ENCODE measurements at regions not wholly inside any gene's neighbourhood (a gene's known extent, or its start where the extent isn't known, plus 50 kb on each side); places are given as distances from the start of the nearest gene placed in this dataset.

DNA sequence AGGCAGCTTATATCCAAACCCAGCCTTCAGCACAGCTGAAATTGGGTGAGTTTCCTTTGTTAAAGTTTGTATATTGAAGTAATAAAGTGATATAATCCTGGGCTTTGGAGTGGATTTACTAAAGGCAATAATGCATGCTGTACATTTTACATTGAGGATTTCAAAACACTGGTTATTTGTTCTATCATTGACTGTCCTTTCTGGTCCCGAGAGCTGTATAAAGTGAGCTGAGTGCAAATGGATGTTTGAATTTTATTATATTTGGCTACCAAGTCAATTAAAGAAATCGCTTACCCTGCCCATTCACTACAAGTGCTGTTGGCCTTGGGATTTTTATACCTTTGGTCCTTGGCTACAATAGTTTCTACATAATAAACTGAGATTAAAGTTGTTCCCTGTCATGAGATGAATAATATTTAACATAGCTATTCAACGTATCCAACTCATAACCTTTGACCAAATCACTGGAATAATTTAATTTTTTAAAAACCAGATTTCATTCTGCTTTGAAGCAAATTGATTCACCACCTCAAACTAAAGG is 207.9 kb downstream of the KLF5 start:
- TF ChIP-seq RARB (CRISPR knock-in tag; IDR thresholded peaks at IDR 0.05) (no peak), ISL1 (CRISPR knock-in tag; IDR thresholded peaks at IDR 0.05) (no peak), ESRRG (CRISPR knock-in tag; IDR thresholded peaks at IDR 0.05) (no peak), ZNF565 (CRISPR knock-in tag; conservative IDR thresholded peaks at IDR 0.05; ENCODE audit: low read depth) (no peak), TOX (CRISPR knock-in tag; IDR thresholded peaks at IDR 0.05; ENCODE audit: borderline replicate concordance) (no peak), ZNF8 (CRISPR knock-in tag; IDR thresholded peaks at IDR 0.05) (no peak), GLIS3 (CRISPR knock-in tag; IDR thresholded peaks at IDR 0.05) (no peak)
- TF ChIP-seq, protein P1, sequence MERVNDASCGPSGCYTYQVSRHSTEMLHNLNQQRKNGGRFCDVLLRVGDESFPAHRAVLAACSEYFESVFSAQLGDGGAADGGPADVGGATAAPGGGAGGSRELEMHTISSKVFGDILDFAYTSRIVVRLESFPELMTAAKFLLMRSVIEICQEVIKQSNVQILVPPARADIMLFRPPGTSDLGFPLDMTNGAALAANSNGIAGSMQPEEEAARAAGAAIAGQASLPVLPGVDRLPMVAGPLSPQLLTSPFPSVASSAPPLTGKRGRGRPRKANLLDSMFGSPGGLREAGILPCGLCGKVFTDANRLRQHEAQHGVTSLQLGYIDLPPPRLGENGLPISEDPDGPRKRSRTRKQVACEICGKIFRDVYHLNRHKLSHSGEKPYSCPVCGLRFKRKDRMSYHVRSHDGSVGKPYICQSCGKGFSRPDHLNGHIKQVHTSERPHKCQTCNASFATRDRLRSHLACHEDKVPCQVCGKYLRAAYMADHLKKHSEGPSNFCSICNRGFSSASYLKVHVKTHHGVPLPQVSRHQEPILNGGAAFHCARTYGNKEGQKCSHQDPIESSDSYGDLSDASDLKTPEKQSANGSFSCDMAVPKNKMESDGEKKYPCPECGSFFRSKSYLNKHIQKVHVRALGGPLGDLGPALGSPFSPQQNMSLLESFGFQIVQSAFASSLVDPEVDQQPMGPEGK (CRISPR knock-in tag; IDR thresholded peaks at IDR 0.05; ENCODE audit: borderline replicate concordance) = no peak
- TF ChIP-seq, protein P2, sequence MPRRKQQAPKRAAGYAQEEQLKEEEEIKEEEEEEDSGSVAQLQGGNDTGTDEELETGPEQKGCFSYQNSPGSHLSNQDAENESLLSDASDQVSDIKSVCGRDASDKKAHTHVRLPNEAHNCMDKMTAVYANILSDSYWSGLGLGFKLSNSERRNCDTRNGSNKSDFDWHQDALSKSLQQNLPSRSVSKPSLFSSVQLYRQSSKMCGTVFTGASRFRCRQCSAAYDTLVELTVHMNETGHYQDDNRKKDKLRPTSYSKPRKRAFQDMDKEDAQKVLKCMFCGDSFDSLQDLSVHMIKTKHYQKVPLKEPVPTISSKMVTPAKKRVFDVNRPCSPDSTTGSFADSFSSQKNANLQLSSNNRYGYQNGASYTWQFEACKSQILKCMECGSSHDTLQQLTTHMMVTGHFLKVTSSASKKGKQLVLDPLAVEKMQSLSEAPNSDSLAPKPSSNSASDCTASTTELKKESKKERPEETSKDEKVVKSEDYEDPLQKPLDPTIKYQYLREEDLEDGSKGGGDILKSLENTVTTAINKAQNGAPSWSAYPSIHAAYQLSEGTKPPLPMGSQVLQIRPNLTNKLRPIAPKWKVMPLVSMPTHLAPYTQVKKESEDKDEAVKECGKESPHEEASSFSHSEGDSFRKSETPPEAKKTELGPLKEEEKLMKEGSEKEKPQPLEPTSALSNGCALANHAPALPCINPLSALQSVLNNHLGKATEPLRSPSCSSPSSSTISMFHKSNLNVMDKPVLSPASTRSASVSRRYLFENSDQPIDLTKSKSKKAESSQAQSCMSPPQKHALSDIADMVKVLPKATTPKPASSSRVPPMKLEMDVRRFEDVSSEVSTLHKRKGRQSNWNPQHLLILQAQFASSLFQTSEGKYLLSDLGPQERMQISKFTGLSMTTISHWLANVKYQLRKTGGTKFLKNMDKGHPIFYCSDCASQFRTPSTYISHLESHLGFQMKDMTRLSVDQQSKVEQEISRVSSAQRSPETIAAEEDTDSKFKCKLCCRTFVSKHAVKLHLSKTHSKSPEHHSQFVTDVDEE (CRISPR knock-in tag; IDR thresholded peaks at IDR 0.05) = no peak
- TF ChIP-seq, protein P3, sequence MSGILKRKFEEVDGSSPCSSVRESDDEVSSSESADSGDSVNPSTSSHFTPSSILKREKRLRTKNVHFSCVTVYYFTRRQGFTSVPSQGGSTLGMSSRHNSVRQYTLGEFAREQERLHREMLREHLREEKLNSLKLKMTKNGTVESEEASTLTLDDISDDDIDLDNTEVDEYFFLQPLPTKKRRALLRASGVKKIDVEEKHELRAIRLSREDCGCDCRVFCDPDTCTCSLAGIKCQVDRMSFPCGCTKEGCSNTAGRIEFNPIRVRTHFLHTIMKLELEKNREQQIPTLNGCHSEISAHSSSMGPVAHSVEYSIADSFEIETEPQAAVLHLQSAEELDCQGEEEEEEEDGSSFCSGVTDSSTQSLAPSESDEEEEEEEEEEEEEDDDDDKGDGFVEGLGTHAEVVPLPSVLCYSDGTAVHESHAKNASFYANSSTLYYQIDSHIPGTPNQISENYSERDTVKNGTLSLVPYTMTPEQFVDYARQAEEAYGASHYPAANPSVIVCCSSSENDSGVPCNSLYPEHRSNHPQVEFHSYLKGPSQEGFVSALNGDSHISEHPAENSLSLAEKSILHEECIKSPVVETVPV (CRISPR knock-in tag; IDR thresholded peaks at IDR 0.05) = no peak
